ENCODE measurements at regions not wholly inside any gene's neighbourhood (a gene's known extent, or its start where the extent isn't known, plus 50 kb on each side); places are given as distances from the start of the nearest gene placed in this dataset.

DNA sequence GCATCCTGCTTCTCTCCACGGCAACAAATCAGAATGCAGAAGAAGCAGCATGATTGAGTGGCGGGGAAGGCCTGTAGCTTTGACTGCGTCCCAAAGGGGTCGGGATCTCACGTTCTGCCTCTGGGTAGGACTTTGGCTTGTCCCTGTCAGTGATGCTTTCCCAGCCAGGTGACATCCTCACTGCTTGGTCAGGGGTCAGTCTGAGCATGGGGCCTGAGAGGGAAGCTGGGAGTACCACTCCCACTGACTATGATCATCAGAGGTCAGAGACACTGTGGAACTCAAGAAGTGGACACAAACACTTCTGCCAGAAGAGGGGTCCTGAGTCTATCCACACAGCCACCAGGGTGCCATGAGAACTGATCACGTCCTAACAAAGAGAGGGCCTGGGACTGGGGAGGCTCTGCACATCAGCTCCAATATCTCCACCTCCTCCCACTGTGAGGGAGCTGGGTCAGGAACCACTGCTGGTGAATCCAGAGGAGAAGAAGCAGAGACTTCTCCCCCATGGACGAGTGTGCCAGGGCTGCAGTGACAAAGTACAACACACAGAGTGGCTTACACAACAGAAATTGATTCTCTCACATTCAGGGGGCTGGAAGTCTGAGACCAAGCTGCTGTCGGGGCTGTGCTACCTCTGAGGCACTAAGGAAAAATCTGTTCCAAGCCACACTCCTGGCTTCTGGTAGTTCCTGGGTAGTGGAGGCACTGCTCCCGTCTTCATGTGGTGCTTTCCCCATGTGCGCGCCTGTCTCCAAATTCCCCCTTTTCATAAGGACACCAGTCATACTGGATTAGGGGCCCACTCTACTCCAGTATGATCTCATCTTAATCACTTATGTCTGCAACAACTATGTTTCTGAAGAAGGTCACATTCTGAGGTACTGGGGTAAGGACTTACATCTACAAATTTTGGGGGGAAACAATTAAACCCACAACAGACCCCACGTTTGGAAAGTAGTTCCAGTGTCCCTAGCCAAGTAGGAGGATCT is 131.1 kb downstream of the CYP26A1 start:
- no peak for TF ChIP-seq RAD21 (IDR thresholded peaks at IDR 0.05; ENCODE audit: low read length)
- TF ChIP-seq, protein P1, sequence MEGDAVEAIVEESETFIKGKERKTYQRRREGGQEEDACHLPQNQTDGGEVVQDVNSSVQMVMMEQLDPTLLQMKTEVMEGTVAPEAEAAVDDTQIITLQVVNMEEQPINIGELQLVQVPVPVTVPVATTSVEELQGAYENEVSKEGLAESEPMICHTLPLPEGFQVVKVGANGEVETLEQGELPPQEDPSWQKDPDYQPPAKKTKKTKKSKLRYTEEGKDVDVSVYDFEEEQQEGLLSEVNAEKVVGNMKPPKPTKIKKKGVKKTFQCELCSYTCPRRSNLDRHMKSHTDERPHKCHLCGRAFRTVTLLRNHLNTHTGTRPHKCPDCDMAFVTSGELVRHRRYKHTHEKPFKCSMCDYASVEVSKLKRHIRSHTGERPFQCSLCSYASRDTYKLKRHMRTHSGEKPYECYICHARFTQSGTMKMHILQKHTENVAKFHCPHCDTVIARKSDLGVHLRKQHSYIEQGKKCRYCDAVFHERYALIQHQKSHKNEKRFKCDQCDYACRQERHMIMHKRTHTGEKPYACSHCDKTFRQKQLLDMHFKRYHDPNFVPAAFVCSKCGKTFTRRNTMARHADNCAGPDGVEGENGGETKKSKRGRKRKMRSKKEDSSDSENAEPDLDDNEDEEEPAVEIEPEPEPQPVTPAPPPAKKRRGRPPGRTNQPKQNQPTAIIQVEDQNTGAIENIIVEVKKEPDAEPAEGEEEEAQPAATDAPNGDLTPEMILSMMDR (IDR thresholded peaks at IDR 0.05): no peak
- TF ChIP-seq, protein P2, sequence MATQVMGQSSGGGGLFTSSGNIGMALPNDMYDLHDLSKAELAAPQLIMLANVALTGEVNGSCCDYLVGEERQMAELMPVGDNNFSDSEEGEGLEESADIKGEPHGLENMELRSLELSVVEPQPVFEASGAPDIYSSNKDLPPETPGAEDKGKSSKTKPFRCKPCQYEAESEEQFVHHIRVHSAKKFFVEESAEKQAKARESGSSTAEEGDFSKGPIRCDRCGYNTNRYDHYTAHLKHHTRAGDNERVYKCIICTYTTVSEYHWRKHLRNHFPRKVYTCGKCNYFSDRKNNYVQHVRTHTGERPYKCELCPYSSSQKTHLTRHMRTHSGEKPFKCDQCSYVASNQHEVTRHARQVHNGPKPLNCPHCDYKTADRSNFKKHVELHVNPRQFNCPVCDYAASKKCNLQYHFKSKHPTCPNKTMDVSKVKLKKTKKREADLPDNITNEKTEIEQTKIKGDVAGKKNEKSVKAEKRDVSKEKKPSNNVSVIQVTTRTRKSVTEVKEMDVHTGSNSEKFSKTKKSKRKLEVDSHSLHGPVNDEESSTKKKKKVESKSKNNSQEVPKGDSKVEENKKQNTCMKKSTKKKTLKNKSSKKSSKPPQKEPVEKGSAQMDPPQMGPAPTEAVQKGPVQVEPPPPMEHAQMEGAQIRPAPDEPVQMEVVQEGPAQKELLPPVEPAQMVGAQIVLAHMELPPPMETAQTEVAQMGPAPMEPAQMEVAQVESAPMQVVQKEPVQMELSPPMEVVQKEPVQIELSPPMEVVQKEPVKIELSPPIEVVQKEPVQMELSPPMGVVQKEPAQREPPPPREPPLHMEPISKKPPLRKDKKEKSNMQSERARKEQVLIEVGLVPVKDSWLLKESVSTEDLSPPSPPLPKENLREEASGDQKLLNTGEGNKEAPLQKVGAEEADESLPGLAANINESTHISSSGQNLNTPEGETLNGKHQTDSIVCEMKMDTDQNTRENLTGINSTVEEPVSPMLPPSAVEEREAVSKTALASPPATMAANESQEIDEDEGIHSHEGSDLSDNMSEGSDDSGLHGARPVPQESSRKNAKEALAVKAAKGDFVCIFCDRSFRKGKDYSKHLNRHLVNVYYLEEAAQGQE (IDR thresholded peaks at IDR 0.05; ENCODE audit: low read depth, low read length): no peak
- TF ChIP-seq POLR2AphosphoS5 (IDR thresholded peaks at IDR 0.05; ENCODE audit: low read depth, low read length): no peak
- TF ChIP-seq NRF1 (IDR thresholded peaks at IDR 0.05; ENCODE audit: low read depth, low read length): no peak
- TF ChIP-seq, protein P3, sequence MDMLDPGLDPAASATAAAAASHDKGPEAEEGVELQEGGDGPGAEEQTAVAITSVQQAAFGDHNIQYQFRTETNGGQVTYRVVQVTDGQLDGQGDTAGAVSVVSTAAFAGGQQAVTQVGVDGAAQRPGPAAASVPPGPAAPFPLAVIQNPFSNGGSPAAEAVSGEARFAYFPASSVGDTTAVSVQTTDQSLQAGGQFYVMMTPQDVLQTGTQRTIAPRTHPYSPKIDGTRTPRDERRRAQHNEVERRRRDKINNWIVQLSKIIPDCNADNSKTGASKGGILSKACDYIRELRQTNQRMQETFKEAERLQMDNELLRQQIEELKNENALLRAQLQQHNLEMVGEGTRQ (IDR thresholded peaks at IDR 0.05; ENCODE audit: borderline replicate concordance, low read depth, low read length): no peak
- TF ChIP-seq TCF12 (IDR thresholded peaks at IDR 0.05): no peak
- TF ChIP-seq, protein P4, sequence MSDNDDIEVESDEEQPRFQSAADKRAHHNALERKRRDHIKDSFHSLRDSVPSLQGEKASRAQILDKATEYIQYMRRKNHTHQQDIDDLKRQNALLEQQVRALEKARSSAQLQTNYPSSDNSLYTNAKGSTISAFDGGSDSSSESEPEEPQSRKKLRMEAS (IDR thresholded peaks at IDR 0.05; ENCODE audit: low read depth): no peak
- TF ChIP-seq MEF2A (IDR thresholded peaks at IDR 0.05; ENCODE audit: borderline replicate concordance, low read depth): no peak
- no peak for TF ChIP-seq SIN3A (IDR thresholded peaks at IDR 0.05; ENCODE audit: borderline replicate concordance, low read depth, low read length)
- no peak for TF ChIP-seq GABPA (IDR thresholded peaks at IDR 0.05; ENCODE audit: low read depth)
- no peak for TF ChIP-seq RXRA (IDR thresholded peaks at IDR 0.05; ENCODE audit: borderline replicate concordance, low read depth)
- no peak for TF ChIP-seq EZH2phosphoT487 (IDR thresholded peaks at IDR 0.05; ENCODE audit: borderline replicate concordance, low read depth)
